ENCODE measurements at regions not wholly inside any gene's neighbourhood (a gene's known extent, or its start where the extent isn't known, plus 50 kb on each side); places are given as distances from the start of the nearest gene placed in this dataset.
"Not testable (repeated sequence)": the region's sequence is repeated elsewhere in the genome, so short reads cannot be mapped to it uniquely, and the experiment has no call there.

GRCh38 chr2:145404690-145405089, 884.8 kb upstream of the ZEB2 start:
- no peak for DNase-seq

GRCh38 chr2:145402706-145403277, 882.9 kb upstream of the ZEB2 start:
- DNase-seq = no peak

- no peak for DNase-seq
Measured at GRCh38 chr2:145399131-145399530, 879.2 kb upstream of the ZEB2 start.

GRCh38 chr2:145394181-145394580, 874.3 kb upstream of the ZEB2 start:
- DNase-seq = no peak

- DNase-seq = no peak
Measured at GRCh38 chr2:145386973-145387372, 867.1 kb upstream of the ZEB2 start.

- no peak for DNase-seq
Measured at GRCh38 chr2:145383961-145384360, 864.0 kb upstream of the ZEB2 start.

- DNase-seq = no peak
Measured at GRCh38 chr2:145380436-145381017, 860.6 kb upstream of the ZEB2 start.

GRCh38 chr2:145379934-145380333, 860.0 kb upstream of the ZEB2 start:
- DNase-seq = no peak

- no peak for DNase-seq
Measured at GRCh38 chr2:145374165-145374564, 854.2 kb upstream of the ZEB2 start.

GRCh38 chr2:145367334-145367733, 847.4 kb upstream of the ZEB2 start:
- DNase-seq = not testable (repeated sequence)

- DNase-seq = no peak
Measured at GRCh38 chr2:145366341-145366740, 846.4 kb upstream of the ZEB2 start.

- no peak for DNase-seq
Measured at GRCh38 chr2:145360129-145360790, 840.3 kb upstream of the ZEB2 start.

GRCh38 chr2:145359561-145359960, 839.6 kb upstream of the ZEB2 start:
- DNase-seq = no peak

- DNase-seq = no peak
Measured at GRCh38 chr2:145356056-145356455, 836.1 kb upstream of the ZEB2 start.

GRCh38 chr2:145352484-145352883, 832.6 kb upstream of the ZEB2 start:
- DNase-seq = no peak

- DNase-seq = no peak
Measured at GRCh38 chr2:145351864-145352425, 832.0 kb upstream of the ZEB2 start.

GRCh38 chr2:145350011-145350410, 830.1 kb upstream of the ZEB2 start:
- no peak for DNase-seq

- DNase-seq = no peak
Measured at GRCh38 chr2:145344076-145344724, 824.3 kb upstream of the ZEB2 start.

GRCh38 chr2:145343287-145343686, 823.4 kb upstream of the ZEB2 start:
- no peak for DNase-seq

- no peak for DNase-seq
Measured at GRCh38 chr2:145341536-145341935, 821.6 kb upstream of the ZEB2 start.

GRCh38 chr2:145339646-145340045, 819.7 kb upstream of the ZEB2 start:
- DNase-seq = no peak

- no peak for DNase-seq
Measured at GRCh38 chr2:145332210-145332898, 812.4 kb upstream of the ZEB2 start.

GRCh38 chr2:145329971-145330370, 810.1 kb upstream of the ZEB2 start:
- DNase-seq = no peak

Data from inflammatory macrophage treated with lipopolysaccharide for 4 hours (primary cell).